NCI-H1436 treated with DMSO at 0.1 percent for 48 hours (cell line): ENCODE measurements at regions not wholly inside any gene's neighbourhood (a gene's known extent, or its start where the extent isn't known, plus 50 kb on each side); places are given as distances from the start of the nearest gene placed in this dataset.
"Not testable (repeated sequence)": the region's sequence is repeated elsewhere in the genome, so short reads cannot be mapped to it uniquely, and the experiment has no call there.

Experiments
- DNase-seq: peaks from one replicate; lab custom pipeline; 2025; lab: John Stamatoyannopoulos, UW

DNA sequence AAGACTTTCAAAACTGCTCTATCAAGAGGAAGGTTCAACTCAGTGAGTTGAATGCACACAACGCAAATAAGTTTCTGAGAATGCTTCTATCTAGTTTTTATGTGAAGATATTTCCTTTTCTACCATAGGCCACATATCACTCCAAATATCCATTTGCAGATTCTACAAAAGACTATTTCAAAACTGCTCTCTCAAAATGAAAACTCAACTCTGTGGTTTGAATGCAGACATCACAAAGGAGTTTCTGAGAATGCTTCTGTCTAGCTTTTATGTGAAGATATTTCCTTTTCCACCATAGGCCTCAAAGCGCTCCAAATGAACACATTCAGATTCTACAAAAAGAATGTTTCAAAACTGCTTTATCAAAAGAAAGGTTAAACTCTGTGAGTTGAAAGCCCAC lies 1093.1 kb upstream of the DEFB115 start:
- not testable (repeated sequence) for DNase-seq

DNA sequence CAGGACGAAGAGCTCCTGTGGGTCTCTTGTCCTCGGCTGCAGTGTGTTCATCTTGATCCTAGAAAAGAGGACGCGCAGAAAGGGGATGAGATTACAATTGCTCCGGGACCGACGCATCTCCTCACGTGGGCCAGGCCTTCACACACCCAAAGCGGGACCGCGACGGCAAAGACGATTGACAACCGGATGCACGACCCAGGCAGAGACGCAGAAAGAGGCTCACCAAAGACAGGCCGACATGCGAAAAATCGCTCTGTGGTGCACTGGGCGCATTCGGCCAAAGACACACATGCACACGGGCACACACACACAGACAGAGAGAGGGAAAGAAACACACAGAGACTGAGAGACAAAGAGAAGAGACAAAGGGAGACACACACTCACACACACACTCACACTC lies 1089.9 kb upstream of the DEFB115 start:
- DNase-seq = no peak

DNA sequence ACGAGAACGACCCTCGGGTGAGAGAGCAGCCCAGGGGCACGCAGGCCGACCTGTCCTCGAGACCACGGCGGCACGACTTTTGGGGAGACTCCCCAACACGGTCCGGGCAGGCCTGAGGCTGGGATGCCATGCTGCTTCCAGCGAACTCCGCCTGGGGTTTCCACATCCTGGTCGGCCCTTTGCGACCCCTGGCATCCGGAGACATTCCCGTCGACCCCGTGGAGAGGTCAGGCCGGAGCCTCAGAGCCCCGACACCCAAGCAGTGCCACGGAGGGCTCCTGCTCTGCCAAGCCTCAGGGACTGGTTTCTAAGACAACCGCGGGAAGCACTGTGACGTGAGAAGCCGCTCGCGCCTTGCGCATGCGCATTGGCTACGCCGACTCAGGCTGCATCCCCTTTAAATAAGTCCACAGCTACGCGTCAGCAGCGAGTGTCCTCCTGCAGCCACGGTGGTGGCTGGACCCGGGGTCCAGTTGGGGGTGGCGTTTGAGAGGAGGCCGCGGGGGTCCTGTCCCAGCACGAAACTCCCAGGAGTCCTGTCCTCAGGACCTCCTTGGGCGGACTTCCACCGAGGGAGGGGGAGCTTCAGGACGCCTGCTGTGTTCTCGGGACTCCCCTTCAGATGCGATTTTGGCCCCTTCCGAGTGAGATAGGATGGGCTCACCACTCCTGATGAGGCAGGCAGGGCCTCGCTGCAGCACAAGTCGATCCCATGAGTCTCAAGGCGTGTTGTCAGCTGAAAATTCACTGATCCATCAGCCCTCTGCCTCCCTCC lies 1089.3 kb upstream of the DEFB115 start:
- no peak for DNase-seq

DNA sequence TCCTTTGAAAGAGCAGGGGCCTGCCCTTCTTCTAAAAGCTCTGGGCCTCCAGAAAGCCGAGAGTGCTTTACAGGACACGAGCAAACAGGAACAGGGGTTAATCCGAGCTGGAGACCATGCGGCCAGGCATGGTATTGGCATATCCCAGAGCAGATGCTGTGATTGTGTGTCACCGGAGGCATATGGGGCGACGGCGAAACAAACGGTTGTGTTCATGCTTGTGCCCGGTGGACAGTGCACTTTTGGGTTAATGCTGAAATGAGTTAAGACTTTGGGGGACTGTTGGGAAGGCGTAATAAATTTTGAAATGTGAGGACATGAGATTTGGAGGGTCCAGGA lies 1088.7 kb upstream of the DEFB115 start:
- DNase-seq = no peak

DNA sequence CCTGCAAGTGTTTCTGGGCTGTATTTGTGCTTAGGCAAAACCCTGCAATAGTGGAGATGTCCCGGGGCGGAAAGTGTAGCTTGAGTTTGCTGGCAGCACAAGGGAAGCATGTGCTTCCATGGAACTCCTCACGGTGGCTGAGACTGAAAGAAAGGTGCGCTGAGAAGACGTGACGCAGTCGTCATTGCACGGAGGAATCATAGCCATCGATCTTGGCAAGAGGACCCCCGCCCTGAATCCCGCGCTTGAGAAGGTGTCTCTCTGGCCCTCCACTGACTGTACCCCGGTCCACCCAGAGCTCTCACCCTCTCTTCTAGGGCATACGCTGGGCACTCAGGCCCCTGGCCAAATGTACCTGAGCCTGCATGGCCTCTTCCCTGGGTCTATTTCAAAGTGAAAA lies 1081.8 kb upstream of the DEFB115 start:
- no peak for DNase-seq

DNA sequence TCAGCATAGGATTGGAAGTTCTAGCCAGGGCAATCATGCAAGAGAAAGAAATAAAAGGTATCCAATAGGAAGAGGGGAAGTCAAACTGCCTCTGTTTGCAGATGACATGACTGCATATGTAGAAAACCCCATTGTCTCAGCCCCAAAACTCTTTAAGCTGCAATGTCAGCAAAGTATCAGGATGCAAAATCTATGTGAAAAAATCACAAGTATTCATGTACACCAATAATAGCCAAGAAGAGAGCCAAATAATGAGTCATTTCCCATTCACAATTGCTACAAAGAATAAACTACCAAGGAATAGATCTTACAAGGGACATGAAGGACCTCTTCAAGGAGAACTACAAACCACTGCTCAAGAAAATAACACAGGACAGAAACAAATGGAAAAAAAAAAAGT lies 1074.3 kb upstream of the DEFB115 start:
- not testable (repeated sequence) for DNase-seq

DNA sequence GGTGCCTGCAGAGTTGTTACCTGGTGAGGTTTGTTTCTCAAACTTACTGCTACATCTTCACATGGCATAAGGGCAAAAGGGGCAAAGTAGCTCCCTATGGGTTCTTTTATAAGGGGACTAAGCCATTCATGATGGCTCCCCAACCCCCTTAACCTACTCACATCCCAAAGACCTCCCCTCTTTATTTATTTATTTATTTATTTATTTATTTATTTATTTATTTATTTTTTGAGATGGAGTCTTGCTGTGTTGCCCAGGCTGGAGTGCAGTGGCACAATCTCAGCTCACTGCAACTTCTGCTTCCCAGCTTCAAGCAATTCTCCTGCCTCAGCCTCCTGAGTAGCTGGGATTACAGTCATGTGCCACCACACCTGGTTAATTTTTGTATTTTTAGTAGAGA lies 1065.7 kb upstream of the DEFB115 start:
- DNase-seq = not testable (repeated sequence)

DNA sequence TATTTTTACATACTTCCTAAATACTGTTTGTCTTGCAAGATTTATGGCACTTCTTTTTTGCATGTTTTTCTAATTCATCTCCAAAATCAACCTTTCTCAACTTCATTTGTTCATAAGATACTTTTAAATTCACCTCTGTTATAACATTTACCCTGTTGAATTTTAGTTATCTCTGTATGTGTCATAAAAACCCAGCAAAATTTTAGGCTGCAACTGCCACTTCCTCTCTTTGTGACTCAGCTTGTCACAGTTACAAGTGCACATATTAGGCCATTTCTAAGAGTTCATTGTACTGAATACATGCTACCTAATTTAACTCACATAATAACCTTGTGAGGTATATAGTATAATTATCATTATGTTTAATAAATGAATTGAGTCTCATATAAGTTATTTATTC lies 1023.0 kb upstream of the DEFB115 start:
- DNase-seq = not testable (repeated sequence)

DNA sequence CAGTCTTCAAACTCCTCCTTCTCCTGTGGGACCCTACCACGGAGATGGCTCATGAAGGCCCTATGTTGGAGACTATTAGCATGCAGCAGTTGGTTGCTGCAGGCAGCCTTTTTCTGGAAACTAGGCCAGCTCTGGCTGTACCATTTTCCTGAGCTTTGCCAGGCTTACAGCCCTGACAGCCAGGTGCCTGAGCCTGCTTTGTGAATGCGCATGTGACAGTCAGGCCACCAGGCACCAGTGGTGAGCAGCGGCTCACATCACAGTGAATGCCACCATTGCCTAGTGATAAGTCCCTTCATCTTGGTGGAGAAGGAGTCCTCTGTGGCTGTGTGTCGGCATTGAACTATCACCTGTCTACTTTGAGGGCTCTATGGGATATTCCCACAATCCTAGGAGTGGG lies 982.4 kb upstream of the DEFB115 start:
- DNase-seq = not testable (repeated sequence)

DNA sequence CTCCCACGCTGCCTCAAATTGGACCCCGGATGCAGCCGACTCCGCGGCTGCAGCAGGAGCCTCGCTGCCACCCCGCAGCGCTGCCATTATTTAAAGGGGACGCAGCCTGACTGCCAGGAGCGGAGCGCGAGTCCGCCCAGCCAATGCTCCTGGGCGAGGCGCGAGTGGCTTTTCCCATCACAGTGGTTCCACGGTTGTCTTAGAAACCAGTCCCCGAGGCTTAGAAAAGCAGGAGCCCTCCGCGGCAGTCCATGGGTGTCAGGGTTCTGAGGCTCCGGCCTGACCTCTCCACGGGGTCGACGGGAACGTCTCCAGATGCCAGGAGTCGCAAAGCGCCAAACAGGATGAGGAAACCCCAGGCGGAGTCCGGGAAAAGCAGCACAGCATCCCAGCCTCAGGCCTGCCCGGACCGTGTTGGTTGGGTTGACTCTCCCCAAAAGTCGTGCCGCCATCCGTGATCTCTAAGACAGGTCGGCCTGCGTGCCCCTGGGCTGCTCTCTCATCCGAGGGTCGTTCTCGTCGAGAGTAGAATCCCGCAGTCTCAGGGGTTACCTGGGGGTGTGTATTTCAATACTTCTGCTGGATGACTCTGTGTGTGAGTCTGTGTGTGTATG lies 975.8 kb upstream of the DEFB115 start:
- no peak for DNase-seq

DNA sequence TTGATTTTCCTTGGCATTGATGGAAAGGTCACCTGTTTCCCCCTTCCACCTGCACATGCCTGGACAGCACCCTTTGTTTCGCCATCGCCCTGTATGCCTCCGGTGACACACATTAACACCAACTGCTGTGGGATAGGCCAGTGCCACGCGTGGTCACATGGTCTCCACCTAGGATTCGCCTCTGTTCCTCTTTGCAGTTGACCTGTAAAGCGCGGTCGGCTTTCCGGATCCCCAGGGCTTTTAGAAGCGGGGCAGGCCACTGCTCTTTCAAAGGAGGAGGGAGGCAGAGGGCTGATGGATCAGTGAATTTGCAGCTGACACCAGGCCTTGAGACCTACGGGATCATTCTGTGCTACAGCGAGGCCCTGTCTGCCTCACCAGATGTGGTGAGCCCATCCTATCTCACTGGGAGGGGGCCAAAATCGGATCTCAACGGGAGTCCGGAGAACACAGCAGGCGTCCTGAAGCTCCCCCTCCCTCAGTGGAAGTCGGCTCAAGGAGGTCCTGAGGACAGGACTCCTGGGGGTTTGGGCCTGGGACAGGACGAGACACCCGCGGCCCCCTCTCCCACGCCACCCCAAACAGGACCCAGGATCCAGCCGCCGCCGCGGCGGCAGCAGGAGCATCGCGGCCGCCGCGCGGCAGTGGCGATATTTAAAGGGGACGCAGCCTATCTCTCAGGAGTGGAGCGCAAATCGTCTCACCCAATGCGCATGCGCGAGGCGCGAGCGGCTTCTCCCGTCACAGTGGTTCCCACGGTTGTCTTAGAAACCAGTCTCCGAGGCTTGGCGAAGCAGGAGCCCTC lies 973.8 kb upstream of the DEFB115 start:
- not testable (repeated sequence) for DNase-seq

DNA sequence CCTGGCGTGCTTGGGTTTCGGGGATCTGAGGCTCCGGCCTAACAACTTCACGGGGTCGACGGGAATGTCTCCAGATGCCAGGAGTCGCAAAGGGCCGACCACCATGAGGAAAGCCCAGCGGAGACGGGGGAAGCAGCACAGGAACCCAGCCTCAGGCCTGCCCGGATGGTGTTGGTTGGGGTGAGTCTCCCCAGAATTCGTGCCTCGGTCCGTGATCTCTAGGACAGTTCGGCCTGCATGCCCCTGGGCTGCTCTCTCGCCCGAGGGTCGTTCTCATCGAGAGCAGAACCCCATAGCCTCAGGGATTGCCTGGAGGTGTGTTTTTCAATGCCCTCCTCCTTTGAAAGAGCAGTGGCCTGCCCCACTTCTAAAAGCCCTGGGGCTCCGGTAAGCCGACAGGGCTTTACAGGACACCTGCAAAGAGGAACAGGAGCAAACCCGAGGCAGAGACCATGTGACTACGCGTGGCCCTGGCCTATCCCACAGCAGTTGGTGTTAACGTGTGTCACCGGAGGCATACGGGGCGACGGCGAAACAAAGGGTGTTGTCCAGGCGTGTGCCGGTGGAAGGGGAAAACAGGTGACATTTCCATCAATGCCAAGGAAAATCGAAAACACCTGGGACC lies 973.1 kb upstream of the DEFB115 start:
- no peak for DNase-seq

DNA sequence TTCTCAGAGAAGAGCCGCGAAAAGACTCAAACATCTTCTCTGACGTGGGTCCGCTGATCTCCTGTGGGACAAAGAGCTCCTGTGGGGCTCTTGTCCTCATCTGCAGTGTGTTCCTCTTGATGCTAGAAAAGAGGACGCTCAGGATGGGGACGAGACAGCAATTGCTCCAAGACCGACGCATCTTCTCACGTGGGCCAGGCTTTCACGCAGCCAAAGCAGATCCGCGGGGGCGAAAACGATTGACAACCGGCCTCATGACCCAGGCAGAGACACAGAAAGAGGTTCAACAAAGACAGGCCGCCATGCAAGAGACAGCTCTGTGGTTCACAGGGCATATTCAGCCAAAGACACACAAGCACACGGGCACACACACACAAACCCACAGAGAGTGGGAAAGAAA lies 971.8 kb upstream of the DEFB115 start:
- no peak for DNase-seq

DNA sequence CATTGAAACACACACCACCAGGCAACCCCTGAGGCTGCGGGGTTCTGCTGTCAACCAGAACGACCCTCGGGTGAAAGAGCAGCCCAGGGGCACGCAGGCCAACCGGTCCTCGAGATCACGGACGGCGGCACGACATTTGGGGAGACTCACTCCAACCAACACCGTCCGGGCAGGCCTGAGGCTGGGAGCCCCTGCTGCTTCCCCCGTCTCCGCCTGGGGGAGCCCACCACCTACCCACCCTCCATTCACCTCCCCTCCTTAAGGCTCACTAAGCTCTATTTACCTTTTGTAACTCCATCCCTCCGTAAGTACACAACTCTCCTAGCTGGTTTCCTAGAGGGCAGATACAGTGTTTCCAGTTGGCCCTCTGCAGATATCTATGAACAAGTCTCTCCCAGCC lies 971.3 kb upstream of the DEFB115 start:
- no peak for DNase-seq

DNA sequence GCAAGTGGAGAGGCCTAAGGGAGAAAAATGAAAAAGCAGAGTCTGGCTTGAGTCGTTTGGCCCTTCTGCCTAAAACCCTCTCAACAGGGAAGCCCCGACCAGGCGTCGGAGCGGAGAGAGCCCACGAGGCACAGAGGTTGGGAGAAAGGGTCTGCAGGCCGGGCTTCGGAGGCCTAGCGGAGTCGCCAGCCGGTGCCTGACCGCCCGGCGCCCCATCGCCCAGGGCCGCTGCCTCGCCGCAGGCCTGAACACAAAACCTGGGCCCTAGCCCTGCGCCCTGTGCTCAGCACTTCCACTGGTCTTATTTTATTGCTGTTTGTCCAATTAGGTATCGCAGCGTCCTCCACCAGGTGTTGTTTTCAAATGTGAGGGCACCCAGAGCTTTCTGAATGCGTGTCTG lies 970.0 kb upstream of the DEFB115 start:
- DNase-seq = not testable (repeated sequence)

DNA sequence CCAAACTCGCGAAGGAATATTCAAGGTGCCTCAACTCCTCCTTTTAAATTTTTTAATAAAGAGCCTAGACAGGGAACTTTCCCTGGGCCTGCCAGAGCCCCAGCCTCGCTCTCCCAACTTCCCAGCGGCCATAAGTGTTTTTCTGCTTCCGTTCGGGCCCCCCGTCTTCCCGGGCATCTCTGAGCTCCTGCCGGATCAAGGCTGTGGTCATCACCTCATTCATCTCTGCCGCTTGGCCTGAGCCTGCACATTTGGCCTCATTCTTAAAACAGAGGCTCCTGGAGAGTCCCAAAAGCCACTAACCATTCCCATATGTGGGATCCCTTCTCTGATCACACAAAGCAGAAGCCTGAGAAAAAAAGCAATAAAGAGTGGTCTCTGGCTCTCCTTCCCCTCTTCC lies 969.1 kb upstream of the DEFB115 start:
- DNase-seq = no peak

DNA sequence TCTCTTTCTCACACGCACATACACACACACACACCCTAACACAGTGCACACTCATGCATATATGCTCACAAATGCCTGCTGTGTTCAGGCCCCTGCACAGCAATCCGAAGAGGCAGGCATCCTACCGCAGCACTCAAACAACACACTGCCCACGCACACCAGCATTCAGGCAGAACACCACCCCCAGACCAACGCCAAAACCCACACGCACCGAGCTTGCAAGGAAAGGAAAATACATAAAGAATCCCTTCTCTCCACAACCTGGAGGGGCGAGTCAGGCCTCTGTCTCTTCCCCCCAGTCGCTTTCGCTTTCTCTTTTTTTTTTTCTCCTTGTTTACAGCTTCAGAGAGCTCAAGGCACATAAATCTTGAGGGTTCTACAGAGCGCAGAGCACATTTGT lies 968.4 kb upstream of the DEFB115 start:
- DNase-seq = not testable (repeated sequence)

DNA sequence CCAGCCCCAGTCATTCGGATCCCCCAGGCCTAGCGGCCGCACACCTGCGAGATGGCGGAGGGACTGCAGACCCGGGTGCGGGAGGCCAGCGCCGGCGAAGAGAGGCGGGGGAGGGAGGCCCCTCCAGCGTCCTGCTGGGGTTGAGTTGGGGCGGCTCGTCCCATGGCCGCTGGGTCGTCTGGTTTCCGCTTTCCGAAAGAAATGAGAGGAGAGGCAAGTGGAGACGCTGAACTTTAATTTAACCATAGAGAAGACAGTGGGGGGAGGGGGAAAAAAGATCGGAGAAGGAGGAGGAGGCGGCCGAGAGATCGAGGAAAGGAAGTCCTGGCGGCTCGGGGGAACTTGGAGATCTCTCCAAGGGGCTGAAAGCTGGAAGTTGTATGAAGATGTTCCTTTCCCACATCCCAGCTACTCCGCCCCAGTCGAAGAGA lies 967.7 kb upstream of the DEFB115 start:
- DNase-seq = not testable (repeated sequence)

DNA sequence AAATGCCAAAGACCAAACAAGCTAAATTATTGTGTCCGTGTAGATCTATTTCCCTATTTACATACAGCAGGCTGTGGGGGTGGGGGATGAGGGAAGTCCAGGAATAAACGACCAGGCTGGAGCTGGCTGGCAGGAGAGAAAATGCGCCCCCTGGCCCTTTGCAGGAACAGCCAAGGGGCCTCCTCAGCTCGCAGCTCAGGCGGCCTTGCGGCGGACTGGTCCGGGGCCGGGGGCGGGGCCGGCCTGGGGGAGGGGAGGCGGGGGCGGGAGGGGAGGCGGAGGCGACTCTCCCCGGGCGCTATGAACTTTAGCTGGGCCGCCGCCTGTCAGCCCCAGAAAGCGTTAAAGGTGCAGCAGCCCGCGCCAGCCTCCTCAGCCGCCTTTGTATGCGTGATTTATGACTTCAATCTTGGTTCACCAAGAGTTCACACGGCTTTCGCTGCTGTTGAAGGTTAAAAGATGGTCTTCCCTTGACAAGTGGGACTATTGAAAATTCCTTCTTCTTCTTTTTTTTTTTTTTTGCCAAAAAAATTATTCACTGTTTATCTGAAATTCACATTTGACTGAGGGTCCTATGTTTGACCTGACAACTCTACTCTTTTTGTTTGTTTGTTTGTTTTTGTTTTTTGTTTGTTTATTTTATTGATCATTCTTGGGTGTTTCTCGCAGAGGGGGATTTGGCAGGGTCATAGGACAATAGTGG lies 967.0 kb upstream of the DEFB115 start:
- DNase-seq = not testable (repeated sequence)

DNA sequence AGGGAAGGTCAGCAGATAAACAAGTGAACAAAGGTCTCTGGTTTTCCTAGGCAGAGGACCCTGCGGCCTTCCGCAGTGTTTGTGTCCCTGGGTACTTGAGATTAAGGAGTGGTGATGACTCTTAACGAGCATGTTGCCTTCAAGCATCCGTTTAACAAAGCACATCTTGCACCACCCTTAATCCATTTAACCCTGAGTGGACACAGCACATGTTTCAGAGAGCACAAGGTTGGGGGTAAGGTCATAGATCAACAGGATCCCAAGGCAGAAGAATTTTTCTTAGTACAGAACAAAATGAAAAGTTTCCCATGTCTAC lies 966.4 kb upstream of the DEFB115 start:
- not testable (repeated sequence) for DNase-seq

DNA sequence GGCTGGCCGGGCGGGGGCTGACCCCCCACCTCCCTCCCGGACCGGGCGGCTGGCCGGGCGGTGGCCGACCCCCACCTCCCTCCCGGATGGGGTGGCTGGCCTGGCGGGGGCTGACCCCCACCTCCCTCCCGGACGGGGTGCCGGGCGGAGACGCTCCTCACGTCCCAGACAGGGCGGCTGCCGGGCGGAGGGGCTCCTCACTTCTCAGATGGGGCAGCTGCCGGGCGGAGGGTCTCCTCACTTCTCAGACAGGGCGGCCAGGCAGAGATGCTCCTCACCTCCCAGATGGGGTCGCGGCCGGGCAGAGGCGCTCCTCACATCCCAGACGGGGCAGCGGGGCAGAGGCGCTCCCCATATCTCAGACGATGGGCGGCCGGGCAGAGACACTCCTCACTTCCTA lies 965.8 kb upstream of the DEFB115 start:
- not testable (repeated sequence) for DNase-seq

DNA sequence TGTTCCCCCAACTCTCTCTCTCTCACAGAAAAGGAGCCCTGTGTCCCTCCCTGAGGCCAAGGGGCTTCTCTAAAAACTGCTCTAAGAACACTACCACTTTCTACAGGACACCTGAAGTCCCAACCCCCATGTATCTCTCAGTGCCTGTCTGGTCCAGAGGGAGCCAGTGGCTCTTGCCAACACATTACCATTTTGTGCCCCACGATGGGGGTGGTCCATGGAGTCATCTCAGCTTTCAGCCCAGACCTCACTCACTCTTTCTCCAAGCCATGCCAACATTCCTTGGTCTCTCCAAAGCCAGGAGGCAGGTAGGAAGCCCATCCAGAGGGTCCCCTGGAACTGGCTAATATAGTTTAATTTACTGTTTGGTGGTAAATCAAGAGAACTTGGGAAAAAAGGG lies 962.1 kb upstream of the DEFB115 start:
- not testable (repeated sequence) for DNase-seq
